ENCODE measurements at regions not wholly inside any gene's neighbourhood (a gene's known extent, or its start where the extent isn't known, plus 50 kb on each side); places are given as distances from the start of the nearest gene placed in this dataset.

GRCh38 chr4:24251589-24251988, 332.8 kb downstream of the DHX15 start:
- H3K4me1 ChIP-seq (ENCODE audit: control insufficient read depth in 1 of 2, insufficient read depth in 2 of 2, low read length in 2 of 2) = peaks cover 7 to 13% of the 10 kb centered on the region in 2 experiments
- no peak overlapping the region for H2AK5ac ChIP-seq (ENCODE audit: low read length)
- H3K79me1 ChIP-seq (ENCODE audit: low read length) = peaks cover 2% of the 10 kb centered on the region
- no peak overlapping the region for H2BK5ac ChIP-seq (ENCODE audit: low read depth, low read length, poor library complexity)
- H3K18ac ChIP-seq (ENCODE audit: low read length) = no peak overlapping the region
- DNase-seq = no peak
- H4K12ac ChIP-seq (ENCODE audit: low read depth, low read length) = no peak overlapping the region
- H3K4me2 ChIP-seq (ENCODE audit: low read length) = no peak overlapping the region
- H3K36me3 ChIP-seq (ENCODE audit: control insufficient read depth in 1 of 2, insufficient read depth in 2 of 2, low read length in 2 of 2) = no peaks in the 10 kb centered on the region
- no peak overlapping the region for H3K9ac ChIP-seq (ENCODE audit: low read length)
- H3K79me2 ChIP-seq (ENCODE audit: control insufficient read depth, insufficient read depth, low read length, poor library complexity) = no peaks in the 10 kb centered on the region
- no CpG with 5 or more reads among the region's 2 CpGs for WGBS (ENCODE audit: extremely low coverage, insufficient coverage, insufficient read length)
- H3K9me3 ChIP-seq (ENCODE audit: insufficient read depth, low read depth, low read length) = no peaks in the 10 kb centered on the region
- H3K4ac ChIP-seq (ENCODE audit: low read depth, low read length) = no peak overlapping the region
- peak overlapping the region; percentile 11 for H4K91ac ChIP-seq (ENCODE audit: low read depth, low read length)
- no peak overlapping the region for H3K4me3 ChIP-seq (ENCODE audit: low read depth, low read length)
- no peak overlapping the region for H2AFZ ChIP-seq (ENCODE audit: insufficient read depth, low read length, poor library complexity)
- H3K27ac ChIP-seq (ENCODE audit: low read depth, low read length) = no peak overlapping the region
- no peak overlapping the region for H3K23ac ChIP-seq (ENCODE audit: low read length)
- H3K14ac ChIP-seq (ENCODE audit: low read length) = no peak overlapping the region
- peak overlapping the region; percentile 53 for H2BK12ac ChIP-seq (ENCODE audit: low read length)
- H4K8ac ChIP-seq (ENCODE audit: low read depth, low read length) = no peak overlapping the region
- no peaks in the 10 kb centered on the region for H3K27me3 ChIP-seq (ENCODE audit: insufficient read depth, low read length)
- H2BK120ac ChIP-seq (ENCODE audit: insufficient read depth, low read length, poor library complexity) = no peak overlapping the region

GRCh38 chr4:24249972-24250371, 334.4 kb downstream of the DHX15 start:
- H3K9me3 ChIP-seq (ENCODE audit: insufficient read depth, low read depth, low read length) = no peaks in the 10 kb centered on the region
- H3K36me3 ChIP-seq (ENCODE audit: control insufficient read depth in 1 of 2, insufficient read depth in 2 of 2, low read length in 2 of 2) = no peaks in the 10 kb centered on the region
- H3K14ac ChIP-seq (ENCODE audit: low read length) = no peak overlapping the region
- no peak overlapping the region for H3K9ac ChIP-seq (ENCODE audit: low read length)
- H2BK12ac ChIP-seq (ENCODE audit: low read length) = no peak overlapping the region
- H3K79me2 ChIP-seq (ENCODE audit: control insufficient read depth, insufficient read depth, low read length, poor library complexity) = no peaks in the 10 kb centered on the region
- no peak overlapping the region for H3K18ac ChIP-seq (ENCODE audit: low read length)
- no peak overlapping the region for H3K23ac ChIP-seq (ENCODE audit: low read length)
- no peak overlapping the region for H2AFZ ChIP-seq (ENCODE audit: insufficient read depth, low read length, poor library complexity)
- no peak overlapping the region for H2AK5ac ChIP-seq (ENCODE audit: low read length)
- no peak overlapping the region for H2BK120ac ChIP-seq (ENCODE audit: insufficient read depth, low read length, poor library complexity)
- no peak overlapping the region for H3K4me3 ChIP-seq (ENCODE audit: low read depth, low read length)
- H3K79me1 ChIP-seq (ENCODE audit: low read length) = peaks cover 2% of the 10 kb centered on the region
- H2BK5ac ChIP-seq (ENCODE audit: low read depth, low read length, poor library complexity) = no peak overlapping the region
- no CpG with 5 or more reads among the region's 5 CpGs for WGBS (ENCODE audit: extremely low coverage, insufficient coverage, insufficient read length)
- H3K4me2 ChIP-seq (ENCODE audit: low read length) = no peak overlapping the region
- peak in 1 of 2 donors; percentile 27 for DNase-seq
- H4K8ac ChIP-seq (ENCODE audit: low read depth, low read length) = no peak overlapping the region
- peaks cover 7 to 14% of the 10 kb centered on the region in 2 experiments for H3K4me1 ChIP-seq (ENCODE audit: control insufficient read depth in 1 of 2, insufficient read depth in 2 of 2, low read length in 2 of 2)
- no peaks in the 10 kb centered on the region for H3K27me3 ChIP-seq (ENCODE audit: insufficient read depth, low read length)
- no peak overlapping the region for H4K91ac ChIP-seq (ENCODE audit: low read depth, low read length)
- no peak overlapping the region for H4K12ac ChIP-seq (ENCODE audit: low read depth, low read length)
- H3K27ac ChIP-seq (ENCODE audit: low read depth, low read length) = no peak overlapping the region
- no peak overlapping the region for H3K4ac ChIP-seq (ENCODE audit: low read depth, low read length)

DNA sequence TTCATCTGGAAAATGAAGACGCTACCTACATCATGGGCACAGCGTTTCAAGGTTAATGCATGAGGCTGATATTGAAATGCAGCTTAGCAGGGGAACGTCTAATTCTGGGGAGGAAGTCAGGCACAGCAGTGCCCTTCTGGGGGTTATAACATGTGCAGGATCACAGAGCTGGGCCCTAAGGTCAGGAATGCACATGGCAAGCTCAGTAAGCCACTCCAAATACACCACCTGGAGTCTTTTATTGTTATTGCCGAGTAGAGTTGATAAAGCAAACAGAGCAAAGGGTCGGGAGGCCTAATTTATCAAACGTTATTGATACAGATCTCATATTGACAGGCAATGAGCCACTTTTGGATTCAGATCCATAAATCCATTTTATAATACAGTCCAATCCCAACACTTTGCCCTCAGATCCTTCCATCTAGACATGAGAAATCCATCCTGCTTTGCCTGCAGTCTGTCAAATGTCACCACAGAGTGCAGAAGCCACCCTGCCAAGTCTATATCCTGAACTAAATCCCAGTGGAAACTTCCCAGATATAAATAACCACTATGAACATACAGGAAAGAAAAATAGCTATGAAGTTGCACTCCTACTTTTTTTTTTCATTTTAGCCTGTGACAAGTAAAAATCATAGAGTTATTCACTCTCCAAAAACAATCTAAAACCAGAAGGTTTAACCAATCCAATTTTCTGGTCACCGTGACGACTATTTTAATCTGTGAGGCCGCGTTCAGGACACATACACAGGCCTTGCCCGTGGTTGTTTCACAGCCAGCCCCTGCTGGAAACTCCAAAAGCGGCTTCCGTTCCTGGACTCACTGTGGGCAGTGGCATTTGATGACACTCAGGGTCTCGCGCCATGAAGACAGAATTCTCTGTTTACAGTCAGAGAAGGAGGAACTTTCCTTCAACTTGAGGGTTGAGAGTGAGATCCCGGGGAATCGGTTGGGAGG, 335.4 kb downstream of the DHX15 start:
- peaks cover 7 to 14% of the 10 kb centered on the region in 2 experiments for H3K4me1 ChIP-seq (ENCODE audit: control insufficient read depth in 1 of 2, insufficient read depth in 2 of 2, low read length in 2 of 2)
- peak overlapping the region; percentile 86 for H2BK12ac ChIP-seq (ENCODE audit: low read length)
- H3K4me3 ChIP-seq (ENCODE audit: low read depth, low read length) = no peak overlapping the region
- H3K4ac ChIP-seq (ENCODE audit: low read depth, low read length) = no peak overlapping the region
- no peak overlapping the region for H3K14ac ChIP-seq (ENCODE audit: low read length)
- WGBS (ENCODE audit: extremely low coverage, insufficient coverage, insufficient read length) = no CpG with 5 or more reads among the region's 17 CpGs
- H3K27me3 ChIP-seq (ENCODE audit: insufficient read depth, low read length) = no peaks in the 10 kb centered on the region
- no peaks in the 10 kb centered on the region for H3K36me3 ChIP-seq (ENCODE audit: control insufficient read depth in 1 of 2, insufficient read depth in 2 of 2, low read length in 2 of 2)
- H4K12ac ChIP-seq (ENCODE audit: low read depth, low read length) = no peak overlapping the region
- H3K9me3 ChIP-seq (ENCODE audit: insufficient read depth, low read depth, low read length) = no peaks in the 10 kb centered on the region
- peak overlapping the region; percentile 22 for H4K8ac ChIP-seq (ENCODE audit: low read depth, low read length)
- H3K27ac ChIP-seq (ENCODE audit: low read depth, low read length) = no peak overlapping the region
- peak overlapping the region; percentile 50 for H2BK120ac ChIP-seq (ENCODE audit: insufficient read depth, low read length, poor library complexity)
- H3K23ac ChIP-seq (ENCODE audit: low read length) = no peak overlapping the region
- no peak overlapping the region for H3K4me2 ChIP-seq (ENCODE audit: low read length)
- DNase-seq = no peak
- H4K91ac ChIP-seq (ENCODE audit: low read depth, low read length) = peak overlapping the region; percentile 45
- H3K9ac ChIP-seq (ENCODE audit: low read length) = no peak overlapping the region
- H3K79me2 ChIP-seq (ENCODE audit: control insufficient read depth, insufficient read depth, low read length, poor library complexity) = no peaks in the 10 kb centered on the region
- no peak overlapping the region for H3K18ac ChIP-seq (ENCODE audit: low read length)
- no peak overlapping the region for H2AFZ ChIP-seq (ENCODE audit: insufficient read depth, low read length, poor library complexity)
- H2BK5ac ChIP-seq (ENCODE audit: low read depth, low read length, poor library complexity) = no peak overlapping the region
- peaks cover 2% of the 10 kb centered on the region for H3K79me1 ChIP-seq (ENCODE audit: low read length)
- no peak overlapping the region for H2AK5ac ChIP-seq (ENCODE audit: low read length)

- no peak overlapping the region for H3K4me2 ChIP-seq (ENCODE audit: low read length)
- no peaks in the 10 kb centered on the region for H3K36me3 ChIP-seq (ENCODE audit: control insufficient read depth in 1 of 2, insufficient read depth in 2 of 2, low read length in 2 of 2)
- no peak overlapping the region for H4K91ac ChIP-seq (ENCODE audit: low read depth, low read length)
- H3K23ac ChIP-seq (ENCODE audit: low read length) = no peak overlapping the region
- peaks cover 4 to 12% of the 10 kb centered on the region in 2 experiments for H3K4me1 ChIP-seq (ENCODE audit: control insufficient read depth in 1 of 2, insufficient read depth in 2 of 2, low read length in 2 of 2)
- no peak overlapping the region for H2AK5ac ChIP-seq (ENCODE audit: low read length)
- H4K12ac ChIP-seq (ENCODE audit: low read depth, low read length) = no peak overlapping the region
- no peak overlapping the region for H2BK120ac ChIP-seq (ENCODE audit: insufficient read depth, low read length, poor library complexity)
- H3K4ac ChIP-seq (ENCODE audit: low read depth, low read length) = no peak overlapping the region
- H3K79me1 ChIP-seq (ENCODE audit: low read length) = peaks cover 2% of the 10 kb centered on the region
- H3K4me3 ChIP-seq (ENCODE audit: low read depth, low read length) = no peak overlapping the region
- no peak overlapping the region for H3K9ac ChIP-seq (ENCODE audit: low read length)
- no peak overlapping the region for H3K18ac ChIP-seq (ENCODE audit: low read length)
- no peak overlapping the region for H2BK12ac ChIP-seq (ENCODE audit: low read length)
- no peak overlapping the region for H3K14ac ChIP-seq (ENCODE audit: low read length)
- WGBS (ENCODE audit: extremely low coverage, insufficient coverage, insufficient read length) = no CpG with 5 or more reads among the region's 2 CpGs
- H2AFZ ChIP-seq (ENCODE audit: insufficient read depth, low read length, poor library complexity) = no peak overlapping the region
- DNase-seq = no peak
- H2BK5ac ChIP-seq (ENCODE audit: low read depth, low read length, poor library complexity) = no peak overlapping the region
- H3K27ac ChIP-seq (ENCODE audit: low read depth, low read length) = no peak overlapping the region
- no peaks in the 10 kb centered on the region for H3K79me2 ChIP-seq (ENCODE audit: control insufficient read depth, insufficient read depth, low read length, poor library complexity)
- H3K9me3 ChIP-seq (ENCODE audit: insufficient read depth, low read depth, low read length) = no peaks in the 10 kb centered on the region
- no peaks in the 10 kb centered on the region for H3K27me3 ChIP-seq (ENCODE audit: insufficient read depth, low read length)
- H4K8ac ChIP-seq (ENCODE audit: low read depth, low read length) = no peak overlapping the region
Observed at GRCh38 chr4:24245491-24245820, 338.9 kb downstream of the DHX15 start.
